ENCODE measurements at regions not wholly inside any gene's neighbourhood (a gene's known extent, or its start where the extent isn't known, plus 50 kb on each side); places are given as distances from the start of the nearest gene placed in this dataset.

DNA sequence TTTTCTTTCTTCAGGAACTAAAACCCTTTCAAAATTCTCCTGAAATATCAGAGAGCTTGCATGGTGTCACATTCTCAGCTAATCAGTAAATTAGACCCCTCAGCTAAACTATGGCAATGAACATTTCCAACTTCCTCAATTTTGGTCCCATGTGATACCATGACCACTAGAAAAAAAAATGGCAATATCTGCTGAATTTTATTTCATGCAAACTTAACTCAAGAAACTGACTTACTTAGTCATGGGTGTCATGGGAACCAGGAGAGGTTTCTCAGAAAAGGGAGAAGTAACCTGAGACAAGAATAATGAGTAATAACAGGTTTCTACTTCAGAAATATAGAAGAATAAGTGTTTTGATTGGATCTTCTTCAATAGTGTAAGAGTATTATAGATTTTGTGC, 784.6 kb upstream of the ALCAM start:
- CTCF ChIA-PET = no interaction called here

DNA sequence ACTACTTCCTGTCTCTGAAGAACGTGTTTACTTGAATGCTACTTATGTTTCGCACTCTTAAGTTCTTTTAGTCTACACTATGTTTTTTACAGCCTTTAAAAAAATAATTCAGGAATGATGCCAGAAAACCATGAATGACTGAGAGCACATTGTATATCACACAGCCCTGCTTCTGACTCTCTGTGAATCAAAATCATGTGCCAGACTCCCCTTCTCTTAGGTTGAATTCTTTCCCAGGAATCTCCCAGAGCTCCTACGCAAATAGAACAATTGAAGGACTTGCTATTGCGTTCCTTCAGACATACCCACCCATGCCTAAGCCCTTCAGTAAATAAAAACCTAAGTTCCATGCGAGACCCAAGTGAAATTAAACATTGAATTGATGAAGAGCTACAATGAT, 782.0 kb upstream of the ALCAM start:
- CTCF ChIA-PET = no interaction called here
- no peaks in the 10 kb centered on the region for H3K4me1 Mint-ChIP-seq
- H3K4me3 Mint-ChIP-seq = no peak overlapping the region
- H3K9me3 Mint-ChIP-seq = no peaks in the 10 kb centered on the region
- no peaks in the 10 kb centered on the region for H3K36me3 Mint-ChIP-seq
- no peak overlapping the region for H3K27ac Mint-ChIP-seq
- DNase-seq = no peak
- H3K27me3 Mint-ChIP-seq = no peaks in the 10 kb centered on the region

More for the DNA sequence above, 784.6 kb upstream of the ALCAM start:
- no peak overlapping the region for H3K27ac Mint-ChIP-seq
- DNase-seq = no peak
- no peaks in the 10 kb centered on the region for H3K4me1 Mint-ChIP-seq
- H3K9me3 Mint-ChIP-seq = peaks cover 20% of the 10 kb centered on the region
- no peaks in the 10 kb centered on the region for H3K27me3 Mint-ChIP-seq
- no peak overlapping the region for H3K4me3 Mint-ChIP-seq
- no peaks in the 10 kb centered on the region for H3K36me3 Mint-ChIP-seq

DNA sequence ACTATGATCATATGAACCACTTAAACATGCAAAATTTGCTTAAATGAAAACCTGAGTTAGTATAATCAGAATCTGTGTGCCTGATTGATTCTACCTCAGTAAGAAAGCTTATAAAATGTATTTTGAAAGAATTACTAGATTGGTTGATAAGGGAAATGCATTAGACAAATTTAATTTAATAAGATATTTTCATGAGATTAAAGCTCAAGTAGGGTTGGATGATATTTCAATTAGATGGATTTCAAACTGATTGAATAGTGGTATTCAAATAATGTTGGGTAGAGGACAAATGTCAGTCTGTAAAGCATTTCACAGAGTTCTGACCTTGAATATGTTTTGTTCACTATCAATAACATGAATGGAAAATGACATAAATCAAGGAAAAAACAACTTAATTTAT, 780.4 kb upstream of the ALCAM start:
- Mint-ChIP-seq H3K27ac (no peak overlapping the region), H3K27me3 (no peaks in the 10 kb centered on the region), H3K36me3 (no peaks in the 10 kb centered on the region), H3K4me3 (no peak overlapping the region), H3K9me3 (no peaks in the 10 kb centered on the region), H3K4me1 (no peaks in the 10 kb centered on the region)
- CTCF ChIA-PET = no interaction called here
- no peak for DNase-seq

DNA sequence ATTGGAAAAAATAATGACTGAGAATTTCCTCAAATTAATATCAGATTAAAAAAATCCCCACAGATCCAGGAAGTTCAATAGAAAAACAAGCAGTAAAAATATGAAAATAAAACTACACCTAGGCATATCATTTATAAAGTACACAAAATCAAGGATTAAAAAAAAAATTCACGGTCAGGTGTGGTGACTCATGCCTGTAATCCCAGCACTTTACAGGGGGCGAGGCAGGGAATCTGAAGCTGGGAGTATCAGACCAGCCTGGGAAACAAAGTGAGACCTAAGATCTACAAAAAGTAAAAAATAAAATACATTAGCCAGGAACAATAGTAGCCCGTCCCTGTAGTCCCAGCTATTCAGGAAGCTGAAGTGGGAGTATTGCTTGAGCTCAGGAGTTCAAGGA, 778.3 kb upstream of the ALCAM start:
- Mint-ChIP-seq H3K4me3 (no peak overlapping the region), H3K27me3 (no peaks in the 10 kb centered on the region), H3K9me3 (no peaks in the 10 kb centered on the region), H3K4me1 (no peaks in the 10 kb centered on the region), H3K36me3 (no peaks in the 10 kb centered on the region), H3K27ac (no peak overlapping the region)
- CTCF ChIA-PET = no interaction called here
- no peak for DNase-seq

DNA sequence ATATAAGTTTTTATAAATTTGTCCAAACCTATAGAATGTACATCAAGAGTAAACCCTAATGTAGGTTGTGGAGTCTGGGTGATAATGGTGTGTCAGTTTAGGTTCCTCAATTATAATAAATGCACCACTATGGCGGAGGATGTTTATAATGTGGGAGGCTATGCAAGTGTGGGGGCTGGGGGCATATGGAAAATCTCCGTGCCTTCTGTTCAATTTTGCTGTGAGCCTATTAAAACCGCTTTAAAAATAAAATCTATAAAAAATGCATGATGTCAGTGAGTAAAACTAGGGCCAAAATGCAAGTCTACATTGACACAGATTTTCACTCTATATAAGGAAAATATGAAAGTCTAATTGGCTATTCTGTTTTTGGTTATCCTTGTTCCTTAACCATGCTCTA, 774.9 kb upstream of the ALCAM start:
- CTCF ChIA-PET = no interaction called here
- Mint-ChIP-seq H3K36me3 (no peaks in the 10 kb centered on the region), H3K4me1 (no peaks in the 10 kb centered on the region), H3K9me3 (no peaks in the 10 kb centered on the region), H3K27ac (no peak overlapping the region), H3K27me3 (no peaks in the 10 kb centered on the region), H3K4me3 (no peak overlapping the region)
- no peak for DNase-seq

DNA sequence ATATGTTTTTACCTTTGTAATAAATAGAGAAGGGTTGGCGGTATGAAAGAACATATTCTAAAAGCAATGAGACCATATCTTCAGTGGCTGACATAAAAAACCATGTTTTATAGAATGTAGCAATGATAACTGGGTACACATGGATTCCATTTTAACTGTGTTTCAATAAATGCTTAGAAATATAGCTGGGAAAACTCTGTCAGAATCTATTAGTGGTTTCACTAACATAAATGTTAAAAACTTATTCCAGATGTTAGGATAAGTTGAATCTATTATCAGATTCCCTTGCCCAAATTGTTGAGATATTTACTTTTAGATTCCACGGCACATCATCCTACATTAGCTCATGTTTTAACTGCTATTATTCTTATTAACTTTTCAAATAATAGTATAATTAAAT, 772.2 kb upstream of the ALCAM start:
- no peak for DNase-seq
- H3K9me3 Mint-ChIP-seq = no peaks in the 10 kb centered on the region
- CTCF ChIA-PET = no interaction called here
- no peak overlapping the region for H3K27ac Mint-ChIP-seq
- no peaks in the 10 kb centered on the region for H3K27me3 Mint-ChIP-seq
- no peaks in the 10 kb centered on the region for H3K36me3 Mint-ChIP-seq
- no peak overlapping the region for H3K4me3 Mint-ChIP-seq
- no peaks in the 10 kb centered on the region for H3K4me1 Mint-ChIP-seq

DNA sequence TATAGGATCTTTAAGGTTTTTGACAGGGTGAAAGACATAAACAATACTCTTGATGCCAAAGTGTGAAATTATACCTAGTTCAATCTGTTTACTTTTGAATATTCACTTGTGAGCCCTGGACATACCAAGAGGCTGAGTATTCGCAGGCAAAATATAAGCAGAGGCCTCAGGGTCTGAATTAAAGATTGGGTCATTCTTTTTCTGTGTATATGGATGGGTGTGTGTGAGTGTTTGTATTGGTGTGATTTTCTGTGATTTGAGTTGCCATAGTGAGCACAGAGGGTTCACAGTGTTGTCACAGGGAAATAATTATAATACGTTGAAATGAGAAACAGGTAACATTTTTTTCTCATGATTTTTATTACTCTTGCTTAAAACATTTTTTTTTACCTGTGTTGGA, 770.7 kb upstream of the ALCAM start:
- no peaks in the 10 kb centered on the region for H3K4me1 Mint-ChIP-seq
- H3K36me3 Mint-ChIP-seq = no peaks in the 10 kb centered on the region
- H3K4me3 Mint-ChIP-seq = no peak overlapping the region

DNA sequence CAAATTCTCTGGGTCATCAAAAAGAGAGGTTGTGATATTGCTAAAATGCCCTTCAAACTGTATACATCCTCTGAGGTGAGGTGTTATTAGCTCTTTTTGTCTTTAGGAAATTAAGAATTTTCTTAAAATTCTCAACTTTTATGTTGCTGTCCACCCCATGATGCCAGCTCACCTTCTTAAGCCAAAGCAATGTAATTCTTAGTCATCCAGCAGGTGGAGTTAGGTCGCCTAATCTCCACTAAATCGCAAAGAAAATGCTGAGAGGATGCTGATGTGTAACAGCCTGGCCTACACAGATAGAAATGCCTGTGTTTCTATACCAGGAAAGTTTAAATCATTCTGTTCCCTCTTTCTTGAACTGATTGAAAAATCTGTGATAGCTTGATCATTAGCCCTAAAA, 770.2 kb upstream of the ALCAM start:
- CTCF ChIA-PET = interaction anchor here (1.3 kb wide), 2 partner anchors 10 to 922 kb away, joined by 6 to 8 read pairs; no protein-coding TSS in a partner anchor

More for the DNA sequence above, 770.7 kb upstream of the ALCAM start:
- CTCF ChIA-PET = interaction anchor here (1.3 kb wide), 2 partner anchors 11 to 922 kb away, joined by 6 to 8 read pairs; no protein-coding TSS in a partner anchor
- Mint-ChIP-seq H3K27me3 (no peaks in the 10 kb centered on the region), H3K9me3 (no peaks in the 10 kb centered on the region), H3K27ac (no peak overlapping the region)
- no peak for DNase-seq

DNA sequence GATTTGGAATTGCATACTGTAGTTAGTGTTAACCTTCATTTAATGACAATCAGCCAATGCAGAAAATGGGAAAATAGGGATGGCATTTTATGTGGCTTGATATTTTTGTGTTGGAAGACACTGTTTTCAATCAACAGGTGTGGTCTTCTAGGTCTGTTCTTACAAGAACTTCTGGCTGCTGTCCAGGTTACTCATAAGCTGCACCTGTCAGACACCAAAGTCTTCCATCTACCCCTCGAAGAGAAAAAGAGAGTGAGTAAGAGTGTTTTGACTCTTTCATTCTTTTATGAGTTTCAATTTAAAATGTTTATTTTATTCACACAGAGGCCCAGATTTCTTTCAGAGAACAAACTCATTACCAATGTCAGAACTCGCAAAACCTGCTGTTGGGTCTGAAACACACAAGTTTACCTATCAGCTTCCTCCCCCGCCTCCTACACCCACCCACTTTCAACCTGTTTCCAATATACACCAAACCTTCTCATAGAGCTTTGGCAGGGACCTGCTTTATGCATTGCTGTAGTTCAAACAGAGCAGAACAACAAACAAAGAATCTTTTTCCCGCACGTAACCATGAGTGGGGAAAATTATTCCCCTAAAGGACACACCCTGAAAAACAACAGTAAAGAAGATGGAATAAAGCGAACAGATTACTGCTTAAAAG, 767.7 kb upstream of the ALCAM start:
- CTCF ChIA-PET = no interaction called here
- no peak overlapping the region for H3K4me3 Mint-ChIP-seq
- no peaks in the 10 kb centered on the region for H3K4me1 Mint-ChIP-seq
- no peaks in the 10 kb centered on the region for H3K27me3 Mint-ChIP-seq
- DNase-seq = no peak
- H3K36me3 Mint-ChIP-seq = no peaks in the 10 kb centered on the region
- no peaks in the 10 kb centered on the region for H3K9me3 Mint-ChIP-seq
- no peak overlapping the region for H3K27ac Mint-ChIP-seq

More for the DNA sequence above, 770.2 kb upstream of the ALCAM start:
- no peaks in the 10 kb centered on the region for H3K9me3 Mint-ChIP-seq
- no peak overlapping the region for H3K4me3 Mint-ChIP-seq
- H3K27ac Mint-ChIP-seq = no peak overlapping the region
- H3K4me1 Mint-ChIP-seq = no peaks in the 10 kb centered on the region
- no peak for DNase-seq
- no peaks in the 10 kb centered on the region for H3K36me3 Mint-ChIP-seq
- no peaks in the 10 kb centered on the region for H3K27me3 Mint-ChIP-seq

DNA sequence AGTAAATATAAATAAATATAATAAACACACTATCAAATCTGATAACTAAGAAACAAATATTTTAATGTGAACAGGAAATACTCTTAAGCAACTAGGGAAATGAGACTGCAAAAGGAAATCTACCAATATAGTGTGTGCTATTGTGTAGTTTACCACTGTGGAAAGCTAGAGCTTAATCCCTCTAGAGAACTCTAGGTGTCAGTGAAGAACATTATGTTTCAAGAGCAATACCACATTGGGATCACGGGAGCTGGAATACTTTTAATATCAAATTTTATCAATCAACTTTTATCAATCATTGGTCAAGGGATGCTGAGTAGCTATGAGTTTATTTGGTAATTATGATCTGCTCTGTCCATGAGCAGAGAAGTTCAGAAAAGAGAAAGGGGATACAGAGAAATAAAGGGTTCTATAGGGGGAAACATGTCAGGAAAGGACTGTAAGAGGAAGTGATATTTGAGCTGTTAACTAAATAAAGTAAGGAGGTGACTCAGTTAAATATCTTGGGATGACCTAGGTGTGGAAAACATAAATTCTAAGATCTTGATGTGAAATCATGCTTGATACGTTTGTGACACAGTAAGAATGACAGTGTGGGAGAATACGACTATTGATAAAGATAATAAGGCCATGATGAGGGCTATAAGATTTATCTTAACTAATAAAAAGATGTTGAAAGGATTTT, 762.2 kb upstream of the ALCAM start:
- CTCF ChIA-PET = no interaction called here
- Mint-ChIP-seq H3K4me3 (no peak overlapping the region), H3K4me1 (no peaks in the 10 kb centered on the region), H3K9me3 (no peaks in the 10 kb centered on the region), H3K27me3 (peaks cover 3% of the 10 kb centered on the region), H3K27ac (no peak overlapping the region), H3K36me3 (no peaks in the 10 kb centered on the region)
- DNase-seq = no peak

DNA sequence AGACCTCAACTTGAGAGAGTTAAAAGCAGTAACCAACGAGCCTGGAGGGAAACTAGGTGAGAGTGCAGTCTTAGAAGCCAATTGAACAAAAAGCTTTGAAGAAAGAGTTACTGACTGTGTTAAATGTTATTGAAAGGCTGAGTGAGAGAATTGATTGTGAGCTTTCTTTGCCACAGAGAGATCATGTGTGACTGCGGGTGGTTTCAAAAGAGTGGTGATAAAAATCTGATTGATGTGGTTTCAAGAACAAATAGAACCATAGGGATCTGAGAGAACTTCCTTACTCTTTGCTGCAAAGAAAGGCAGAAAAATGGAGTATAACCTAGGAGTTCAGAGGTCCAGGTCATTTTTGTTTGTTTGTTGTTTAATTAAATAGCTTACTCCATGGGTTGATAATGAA, 759.9 kb upstream of the ALCAM start:
- H3K36me3 Mint-ChIP-seq = no peaks in the 10 kb centered on the region
- DNase-seq = no peak
- H3K27ac Mint-ChIP-seq = no peak overlapping the region
- peaks cover 3% of the 10 kb centered on the region for H3K27me3 Mint-ChIP-seq
- no peak overlapping the region for H3K4me3 Mint-ChIP-seq
- CTCF ChIA-PET = interaction anchor here (1.5 kb wide), 1 partner anchor 10 kb away, joined by 6 read pairs; no protein-coding TSS in a partner anchor
- no peaks in the 10 kb centered on the region for H3K4me1 Mint-ChIP-seq
- no peaks in the 10 kb centered on the region for H3K9me3 Mint-ChIP-seq

DNA sequence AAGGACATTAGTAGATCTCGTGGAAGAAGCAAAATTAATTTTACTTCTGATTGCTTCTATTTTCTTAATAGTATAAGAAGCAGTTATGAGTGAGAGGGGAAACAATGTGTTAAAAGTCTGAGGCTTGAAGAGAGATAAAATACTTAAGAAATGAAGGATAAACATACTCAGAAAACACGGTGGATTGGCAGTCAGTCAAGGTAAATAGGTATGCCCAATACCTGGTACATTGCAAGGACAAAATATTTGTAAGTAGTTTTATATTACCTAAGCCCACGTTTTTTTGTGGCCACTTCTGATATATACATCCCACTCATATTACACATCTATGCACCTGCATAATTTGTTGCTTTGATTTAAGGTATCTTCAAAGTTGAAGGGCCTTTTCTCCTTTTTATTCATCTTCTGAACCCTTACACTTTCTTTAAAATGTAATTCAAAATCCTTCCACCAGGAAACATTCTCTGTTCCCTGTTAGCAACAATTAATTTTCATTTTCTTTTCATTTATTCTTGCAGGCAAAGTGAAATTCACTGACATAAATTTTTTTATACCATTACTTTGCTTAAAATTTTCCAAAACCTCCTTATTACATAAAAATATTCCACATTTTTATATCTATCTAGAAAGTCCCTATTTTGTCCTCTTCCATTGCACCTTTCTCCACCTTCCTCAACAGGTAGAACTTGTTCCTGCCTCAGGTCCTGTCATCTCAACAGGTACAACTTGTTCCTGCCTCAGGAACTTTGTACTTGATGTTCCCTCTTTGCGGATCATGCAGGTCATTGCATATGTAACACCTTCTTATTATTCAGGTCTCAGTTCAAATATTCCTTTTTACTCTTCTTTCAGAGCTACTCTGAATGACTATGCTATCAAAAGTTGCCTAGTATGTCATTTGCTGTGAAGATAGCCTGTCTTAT, 755.7 kb upstream of the ALCAM start:
- no peak for DNase-seq
- no peak overlapping the region for H3K4me3 Mint-ChIP-seq
- no peaks in the 10 kb centered on the region for H3K9me3 Mint-ChIP-seq
- no peaks in the 10 kb centered on the region for H3K36me3 Mint-ChIP-seq
- no peak overlapping the region for H3K27ac Mint-ChIP-seq
- no peaks in the 10 kb centered on the region for H3K27me3 Mint-ChIP-seq
- H3K4me1 Mint-ChIP-seq = no peaks in the 10 kb centered on the region
- CTCF ChIA-PET = no interaction called here

DNA sequence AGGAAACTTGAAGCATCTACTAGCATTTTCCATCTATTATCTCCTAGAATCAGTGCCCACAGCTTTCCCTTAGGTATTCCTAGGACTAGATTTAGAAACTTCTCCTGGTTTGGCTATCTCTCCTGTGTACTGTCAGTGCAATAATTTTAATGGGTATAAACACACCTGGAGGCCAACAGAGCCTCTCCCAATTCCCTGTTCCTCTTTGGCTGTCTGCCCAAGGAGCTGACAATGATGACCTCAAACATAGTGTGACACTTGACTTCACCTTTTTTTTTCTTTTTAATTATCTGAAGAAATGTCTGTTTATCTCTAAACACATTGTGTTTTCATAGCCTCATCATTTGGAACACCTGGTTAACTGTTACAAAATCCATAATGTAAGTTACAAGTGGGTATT, 754.5 kb upstream of the ALCAM start:
- Mint-ChIP-seq H3K9me3 (no peaks in the 10 kb centered on the region), H3K27ac (no peak overlapping the region), H3K36me3 (no peaks in the 10 kb centered on the region), H3K27me3 (no peaks in the 10 kb centered on the region), H3K4me1 (no peaks in the 10 kb centered on the region), H3K4me3 (no peak overlapping the region)
- no peak for DNase-seq
- CTCF ChIA-PET = no interaction called here

DNA sequence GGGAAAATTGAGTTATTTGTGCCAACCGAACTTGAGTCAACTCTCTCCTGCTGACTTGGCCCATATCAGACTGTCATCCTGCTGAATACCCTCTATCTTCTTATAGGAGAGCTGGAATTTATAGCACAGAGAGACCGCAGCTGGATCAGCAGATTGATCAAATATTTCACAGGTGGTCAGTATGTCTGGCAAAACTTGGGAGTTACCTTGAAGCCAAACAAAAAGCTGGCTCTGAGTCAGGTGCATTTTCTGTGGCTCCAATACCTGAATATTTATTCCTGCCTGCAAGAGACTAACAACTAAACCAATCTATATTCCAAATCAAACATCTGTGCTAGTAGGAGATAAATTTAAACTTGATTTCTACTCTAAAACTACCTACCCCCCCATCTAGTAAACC, 752.1 kb upstream of the ALCAM start:
- Mint-ChIP-seq H3K4me1 (no peaks in the 10 kb centered on the region), H3K27ac (no peak overlapping the region), H3K36me3 (no peaks in the 10 kb centered on the region), H3K9me3 (no peaks in the 10 kb centered on the region), H3K4me3 (no peak overlapping the region), H3K27me3 (no peaks in the 10 kb centered on the region)
- CTCF ChIA-PET = no interaction called here
- DNase-seq = no peak

All from activated naive CD4-positive, alpha-beta T cell treated with anti-CD3 and anti-CD28 coated beads, Interleukin-2, amount 10 ng/mL, durations not matched to agents 7 days and 5 days (primary cell).